Panc1 (cell line): ENCODE measurements at regions not wholly inside any gene's neighbourhood (a gene's known extent, or its start where the extent isn't known, plus 50 kb on each side); places are given as distances from the start of the nearest gene placed in this dataset.

ENCODE experiments used
- ATAC-seq: fragments of 200-7000 bp; cut with Tn5 transposase; 2 replicates; pipeline ENCODE4 v1.9.1; 2020; ENCODE audit warnings: mild to moderate bottlenecking, moderate library complexity
- BruUV-seq: library from RNA; stranded (reverse); fragments of 400-500 nt; replicated peaks from 2 replicates; lab custom pipeline; 2021; lab: Mats Ljungman, UMichigan
- CTCF ChIA-PET: fragments of 300-600 bp; sonication (Branson Sonifier 250); formaldehyde crosslinking; loops from one replicate; lab custom pipeline; 2022; ENCODE audit warnings: antibody characterized with exemption; lab: Charles Lee
- POLR2A ChIA-PET: fragments of 300-600 bp; sonication (Branson Sonifier 250); formaldehyde crosslinking; loops from one replicate; lab custom pipeline; 2022; ENCODE audit warnings: antibody characterized with exemption; lab: Charles Lee
- DNase-seq: peaks from one replicate; pipeline ENCODE4 v3.0.0-alpha.2; 2010; ENCODE audit warnings: low read depth, low spot score
- H3K27ac ChIP-seq: 2 replicates; pipeline ENCODE4 v1.5.1; 2011; ENCODE audit warnings: mild to moderate bottlenecking, low read length, inconsistent platforms
- H3K27me3 ChIP-seq: fragments of 200-500 bp; sonication (Bioruptor generic); 2 replicates; pipeline ENCODE4 v1.6.0; 2014; ENCODE audit warnings: low read length, inconsistent platforms; ENCODE audit not compliant: control insufficient read depth, insufficient read depth
- H3K36me3 ChIP-seq: fragments of 200-500 bp; sonication (Bioruptor generic); 2 replicates; pipeline ENCODE4 v1.5.1; 2014; ENCODE audit warnings: inconsistent platforms, mild to moderate bottlenecking, low read length, moderate library complexity; ENCODE audit not compliant: control insufficient read depth, insufficient read depth
- H3K4me1 ChIP-seq: 2 replicates; pipeline ENCODE4 v1.5.1; 2011; ENCODE audit warnings: inconsistent platforms, mild to moderate bottlenecking, low read length, moderate library complexity; ENCODE audit not compliant: control insufficient read depth, insufficient read depth
- H3K4me3 ChIP-seq, 2 experiments: 2 replicates each; pipeline ENCODE4 v1.5.1; 2011 to 2012; ENCODE audit warnings: low read depth in 2 of 2, low read length in 2 of 2, mild to moderate bottlenecking in 2 of 2, inconsistent platforms in 1 of 2, moderate library complexity in 1 of 2
- H3K9me3 ChIP-seq: fragments of 200-500 bp; sonication (Bioruptor generic); 2 replicates; pipeline ENCODE4 v1.5.1; 2014; ENCODE audit warnings: low read depth, mild to moderate bottlenecking, inconsistent platforms, low read length, moderate library complexity; ENCODE audit not compliant: control insufficient read depth, insufficient read depth
- POLR2AphosphoS5 ChIP-seq: IDR thresholded peaks from 2 replicates; pipeline ENCODE4 v1.6.1; 2012; ENCODE audit warnings: mild to moderate bottlenecking, low read depth, low read length, moderate library complexity
- SIN3A ChIP-seq: IDR thresholded peaks from 2 replicates; pipeline ENCODE4 v1.6.1; 2012; ENCODE audit warnings: low read depth, mild to moderate bottlenecking, low read length, moderate library complexity, borderline replicate concordance; ENCODE audit not compliant: insufficient read depth
- TCF7L2 ChIP-seq: IDR thresholded peaks from 2 replicates; pipeline ENCODE4 v1.6.1; 2011; ENCODE audit warnings: mild to moderate bottlenecking, low read depth, low read length, inconsistent platforms
- in situ Hi-C: cut with HindIII; loops from 2 replicates; pipeline ENCODE4 v1.10.0; 2016; ENCODE audit warnings: low sequenced_read_pairs, low pct_unique_long_range_greater_than_20kb
- intact Hi-C: fragments of 100-400 bp; cut with micrococcal nuclease; formaldehyde crosslinking; loops from one replicate; pipeline ENCODE4 v1.10.0; 2022; ENCODE audit not compliant: unreplicated experiment
- TF ChIP-seq, protein P1 (sequence below): fragments of 450-650 bp; IDR thresholded peaks from 2 replicates; pipeline ENCODE4 v1.5.1; 2017; ENCODE audit warnings: mild to moderate bottlenecking
- TF ChIP-seq, protein P2 (sequence below), 2 experiments: IDR thresholded peaks; 2 replicates each; pipeline ENCODE4 v1.6.1; 2011 to 2012; ENCODE audit warnings: low read depth in 2 of 2, control low read depth in 1 of 2, low read length in 1 of 2, mild to moderate bottlenecking in 1 of 2, moderate library complexity in 1 of 2; ENCODE audit not compliant: insufficient read depth in 1 of 2

DNA sequence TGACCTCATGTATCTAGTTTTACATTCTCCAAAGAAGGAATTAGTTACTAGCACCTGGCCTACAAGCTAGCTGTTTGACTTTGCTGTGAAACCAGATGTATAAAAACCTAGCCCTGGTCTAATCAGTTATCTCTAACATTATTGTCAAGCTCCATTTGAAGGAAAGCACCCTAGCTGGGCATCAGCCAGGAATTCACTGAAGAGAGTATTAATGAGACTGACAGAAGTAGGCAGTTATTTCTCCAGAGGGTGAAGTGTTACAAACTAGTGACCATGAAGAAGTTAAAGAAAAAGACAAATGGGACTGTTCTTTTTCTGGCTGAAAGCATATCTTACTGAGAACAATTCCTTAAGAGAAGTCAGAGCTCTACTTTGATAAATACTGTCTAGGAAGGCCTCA lies 2529.3 kb upstream of the PCDH20 start:
- intact Hi-C loops: no loop called here
- ATAC-seq (no peak), DNase-seq (no peak)
- BruUV-seq: no TSS peak
- ChIA-PET CTCF (no interaction called here), POLR2A (no interaction called here)
- H3K4me1 ChIP-seq: no peaks in the 10 kb centered on the region
- no peak overlapping the region for H3K4me3 ChIP-seq
- no peak overlapping the region for H3K27ac ChIP-seq
- no peaks in the 10 kb centered on the region for H3K27me3 ChIP-seq
- no peak for TF ChIP-seq SIN3A
- TF ChIP-seq, protein P1, sequence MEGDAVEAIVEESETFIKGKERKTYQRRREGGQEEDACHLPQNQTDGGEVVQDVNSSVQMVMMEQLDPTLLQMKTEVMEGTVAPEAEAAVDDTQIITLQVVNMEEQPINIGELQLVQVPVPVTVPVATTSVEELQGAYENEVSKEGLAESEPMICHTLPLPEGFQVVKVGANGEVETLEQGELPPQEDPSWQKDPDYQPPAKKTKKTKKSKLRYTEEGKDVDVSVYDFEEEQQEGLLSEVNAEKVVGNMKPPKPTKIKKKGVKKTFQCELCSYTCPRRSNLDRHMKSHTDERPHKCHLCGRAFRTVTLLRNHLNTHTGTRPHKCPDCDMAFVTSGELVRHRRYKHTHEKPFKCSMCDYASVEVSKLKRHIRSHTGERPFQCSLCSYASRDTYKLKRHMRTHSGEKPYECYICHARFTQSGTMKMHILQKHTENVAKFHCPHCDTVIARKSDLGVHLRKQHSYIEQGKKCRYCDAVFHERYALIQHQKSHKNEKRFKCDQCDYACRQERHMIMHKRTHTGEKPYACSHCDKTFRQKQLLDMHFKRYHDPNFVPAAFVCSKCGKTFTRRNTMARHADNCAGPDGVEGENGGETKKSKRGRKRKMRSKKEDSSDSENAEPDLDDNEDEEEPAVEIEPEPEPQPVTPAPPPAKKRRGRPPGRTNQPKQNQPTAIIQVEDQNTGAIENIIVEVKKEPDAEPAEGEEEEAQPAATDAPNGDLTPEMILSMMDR: no peak
- no peak for TF ChIP-seq POLR2AphosphoS5
- TF ChIP-seq, protein P2, sequence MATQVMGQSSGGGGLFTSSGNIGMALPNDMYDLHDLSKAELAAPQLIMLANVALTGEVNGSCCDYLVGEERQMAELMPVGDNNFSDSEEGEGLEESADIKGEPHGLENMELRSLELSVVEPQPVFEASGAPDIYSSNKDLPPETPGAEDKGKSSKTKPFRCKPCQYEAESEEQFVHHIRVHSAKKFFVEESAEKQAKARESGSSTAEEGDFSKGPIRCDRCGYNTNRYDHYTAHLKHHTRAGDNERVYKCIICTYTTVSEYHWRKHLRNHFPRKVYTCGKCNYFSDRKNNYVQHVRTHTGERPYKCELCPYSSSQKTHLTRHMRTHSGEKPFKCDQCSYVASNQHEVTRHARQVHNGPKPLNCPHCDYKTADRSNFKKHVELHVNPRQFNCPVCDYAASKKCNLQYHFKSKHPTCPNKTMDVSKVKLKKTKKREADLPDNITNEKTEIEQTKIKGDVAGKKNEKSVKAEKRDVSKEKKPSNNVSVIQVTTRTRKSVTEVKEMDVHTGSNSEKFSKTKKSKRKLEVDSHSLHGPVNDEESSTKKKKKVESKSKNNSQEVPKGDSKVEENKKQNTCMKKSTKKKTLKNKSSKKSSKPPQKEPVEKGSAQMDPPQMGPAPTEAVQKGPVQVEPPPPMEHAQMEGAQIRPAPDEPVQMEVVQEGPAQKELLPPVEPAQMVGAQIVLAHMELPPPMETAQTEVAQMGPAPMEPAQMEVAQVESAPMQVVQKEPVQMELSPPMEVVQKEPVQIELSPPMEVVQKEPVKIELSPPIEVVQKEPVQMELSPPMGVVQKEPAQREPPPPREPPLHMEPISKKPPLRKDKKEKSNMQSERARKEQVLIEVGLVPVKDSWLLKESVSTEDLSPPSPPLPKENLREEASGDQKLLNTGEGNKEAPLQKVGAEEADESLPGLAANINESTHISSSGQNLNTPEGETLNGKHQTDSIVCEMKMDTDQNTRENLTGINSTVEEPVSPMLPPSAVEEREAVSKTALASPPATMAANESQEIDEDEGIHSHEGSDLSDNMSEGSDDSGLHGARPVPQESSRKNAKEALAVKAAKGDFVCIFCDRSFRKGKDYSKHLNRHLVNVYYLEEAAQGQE (IDR thresholded peaks at IDR 0.05; ENCODE audit: insufficient read depth in 1 of 2, low read depth in 2 of 2, low read length in 1 of 2): no peak
- TF ChIP-seq TCF7L2: no peak
- in situ Hi-C loops: no loop called here
- no peaks in the 10 kb centered on the region for H3K36me3 ChIP-seq
- no peaks in the 10 kb centered on the region for H3K9me3 ChIP-seq

DNA sequence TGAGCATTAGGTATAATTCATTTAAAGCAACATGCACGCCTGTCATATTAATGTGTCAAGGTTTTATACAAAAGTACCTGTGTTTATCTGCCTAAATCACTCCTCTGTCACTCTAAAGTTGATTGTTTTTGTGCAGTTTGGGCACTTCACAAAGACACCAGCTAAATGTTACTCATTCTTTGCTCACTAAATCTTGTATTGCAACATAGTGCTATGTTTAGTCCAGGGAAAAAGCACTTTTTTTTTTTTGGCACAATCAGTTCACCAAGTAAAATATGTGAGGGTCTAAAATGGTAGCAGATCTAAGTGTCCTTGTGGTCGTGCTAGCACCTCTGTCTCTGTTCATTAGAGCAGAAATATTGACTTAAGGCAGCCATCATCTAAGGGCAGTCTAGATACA lies 2526.7 kb upstream of the PCDH20 start:
- TF ChIP-seq SIN3A (no peak), POLR2AphosphoS5 (no peak), TCF7L2 (no peak)
- TF ChIP-seq, protein P1: no peak
- TF ChIP-seq, protein P2 (IDR thresholded peaks at IDR 0.05; ENCODE audit: insufficient read depth in 1 of 2, low read depth in 2 of 2, low read length in 1 of 2): no peak
- intact Hi-C loops (no loop called here), in situ Hi-C loops (no loop called here)
- Histone ChIP-seq H3K27me3 (no peaks in the 10 kb centered on the region), H3K4me1 (no peaks in the 10 kb centered on the region), H3K27ac (no peak overlapping the region), H3K36me3 (no peaks in the 10 kb centered on the region), H3K4me3 (no peak overlapping the region), H3K9me3 (no peaks in the 10 kb centered on the region)
- DNase-seq (no peak), ATAC-seq (no peak)
- no TSS peak for BruUV-seq
- ChIA-PET POLR2A (no interaction called here), CTCF (no interaction called here)
